T-helper 22 cell (primary cell): ENCODE measurements at regions not wholly inside any gene's neighbourhood (a gene's known extent, or its start where the extent isn't known, plus 50 kb on each side); places are given as distances from the start of the nearest gene placed in this dataset.
"Not testable (repeated sequence)": the region's sequence is repeated elsewhere in the genome, so short reads cannot be mapped to it uniquely, and the experiment has no call there.

Source experiments
- DNase-seq: peaks from one replicate; pipeline ENCODE4 v3.0.0-alpha.2; 2020; ENCODE audit warnings: low read depth

DNA sequence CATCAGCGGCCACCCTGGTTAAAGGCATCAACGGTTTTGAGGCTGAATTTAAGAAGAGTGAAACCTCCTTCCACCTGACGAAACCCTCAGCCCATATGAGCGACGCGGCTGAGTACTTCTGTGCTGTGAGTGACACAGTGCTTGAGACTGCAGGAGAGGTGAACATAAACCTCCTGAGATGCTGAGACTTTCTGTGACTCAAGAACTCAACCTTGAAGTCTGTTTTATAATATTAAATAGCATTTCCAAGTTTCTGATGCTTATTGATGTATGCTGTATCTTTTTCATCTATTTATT, 221.2 kb upstream of the OR4E1 start:
- DNase-seq = not testable (repeated sequence)

GRCh38 chr14:21894003-21894897, 220.6 kb upstream of the OR4E1 start:
- DNase-seq = no peak

GRCh38 chr14:21891921-21892320, 218.3 kb upstream of the OR4E1 start:
- no peak for DNase-seq

DNA sequence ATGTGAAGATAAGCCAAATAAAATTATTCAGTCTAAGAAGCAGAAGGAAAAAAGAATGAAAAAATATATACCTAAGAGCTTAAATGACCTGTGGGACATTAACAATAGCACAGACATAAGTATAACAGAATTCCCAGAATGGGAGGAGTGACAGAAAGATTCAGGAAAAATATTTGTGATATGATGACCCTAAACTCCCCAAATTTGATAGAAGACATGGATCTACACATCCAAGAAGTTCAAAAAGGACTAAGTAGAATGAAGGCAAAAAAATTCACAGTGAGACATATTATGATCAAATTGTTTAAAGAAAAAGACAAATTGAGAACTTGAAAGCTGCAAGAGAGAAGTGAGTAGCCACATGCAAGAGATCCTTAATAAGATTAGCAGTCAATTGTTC, 211.4 kb upstream of the OR4E1 start:
- no peak for DNase-seq

- no peak for DNase-seq
Measured at GRCh38 chr14:21882226-21882625, 208.6 kb upstream of the OR4E1 start.

GRCh38 chr14:21880918-21881317, 207.3 kb upstream of the OR4E1 start:
- no peak for DNase-seq

DNA sequence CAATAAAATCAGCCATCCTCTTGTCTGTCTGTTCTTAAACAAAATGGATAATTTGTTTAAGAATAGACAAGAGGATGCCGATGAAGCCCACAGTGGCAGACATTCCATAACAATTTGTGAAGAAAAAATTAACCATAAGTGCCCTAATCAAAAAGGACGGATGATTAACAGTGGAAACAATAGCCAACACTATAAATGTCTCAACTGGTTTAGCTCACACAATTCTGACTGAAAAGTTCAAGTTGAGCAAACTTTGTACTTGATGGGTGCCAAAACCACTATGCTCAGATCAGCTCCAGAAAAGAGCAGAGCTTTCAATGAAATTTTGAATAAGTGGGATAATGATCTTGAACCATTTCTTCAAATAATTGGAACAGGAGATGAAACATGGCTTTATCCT, 202.2 kb upstream of the OR4E1 start:
- DNase-seq = no peak

GRCh38 chr14:21874946-21875345, 201.3 kb upstream of the OR4E1 start:
- DNase-seq = no peak

DNA sequence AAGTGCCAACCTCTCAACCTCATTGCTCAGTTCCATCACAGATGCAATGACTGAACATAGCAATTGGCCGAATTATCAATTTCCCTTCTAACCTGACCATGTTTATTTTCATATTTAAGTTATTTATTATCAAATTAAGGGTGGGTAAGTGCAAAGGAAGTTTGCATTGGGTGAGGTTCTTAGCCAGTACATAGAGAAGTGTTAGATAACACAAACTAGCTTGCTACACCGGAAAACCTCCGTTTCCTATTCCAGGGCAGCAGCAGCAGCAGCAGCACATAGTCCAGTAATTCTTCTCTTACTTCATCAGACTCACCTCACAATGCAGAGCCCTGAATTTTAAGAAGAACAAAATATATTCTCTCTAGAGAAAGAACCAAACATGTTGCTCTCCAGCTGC, 200.5 kb upstream of the OR4E1 start:
- no peak for DNase-seq

DNA sequence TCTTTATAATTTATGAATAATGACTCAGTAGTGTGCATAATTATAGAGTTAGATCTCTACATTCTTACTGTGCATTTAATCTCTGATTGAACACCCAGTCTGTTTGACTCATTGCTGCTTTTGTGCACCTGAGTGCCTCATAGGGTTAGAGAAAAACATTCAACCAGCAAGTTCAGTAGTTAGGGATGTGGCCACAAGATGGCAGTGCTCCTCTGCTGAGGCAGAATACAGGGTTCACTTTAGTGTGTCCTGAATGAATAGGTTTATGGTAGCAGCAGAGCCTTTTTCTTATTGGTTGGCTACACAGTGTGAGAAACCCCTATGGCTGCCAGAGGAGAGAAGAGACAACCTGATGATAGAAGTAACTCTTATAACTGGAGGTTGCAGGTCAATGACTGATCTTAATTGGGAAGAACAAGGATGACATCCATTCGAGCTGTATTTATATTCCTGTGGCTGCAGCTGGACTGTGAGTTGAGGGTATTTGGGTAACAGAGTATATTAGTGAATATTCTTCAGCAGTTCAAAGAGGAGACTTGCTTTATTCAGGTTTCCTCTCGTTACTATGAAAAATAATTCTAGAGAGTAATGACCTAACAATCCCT, 194.9 kb upstream of the OR4E1 start:
- peak; percentile 46 for DNase-seq

DNA sequence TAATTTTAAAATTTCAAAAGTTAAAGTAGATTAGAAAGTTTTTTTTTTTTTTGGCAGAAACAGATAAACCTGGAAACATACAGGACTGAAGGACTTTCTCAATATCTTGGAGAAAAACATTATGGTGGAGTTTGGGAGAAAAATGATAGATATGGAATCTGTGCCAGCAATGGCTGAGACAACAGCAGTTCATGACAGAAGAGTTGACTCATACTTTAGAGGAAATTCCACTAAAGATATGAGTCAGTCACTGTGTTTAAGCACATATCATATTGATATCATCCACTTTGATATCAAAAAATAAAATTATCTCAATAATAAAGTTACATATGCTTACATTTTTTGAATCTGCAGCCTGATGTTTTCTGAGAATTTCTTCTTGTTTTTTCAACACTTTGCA, 193.9 kb upstream of the OR4E1 start:
- DNase-seq = no peak

- DNase-seq = no peak
Measured at GRCh38 chr14:21866479-21866878, 192.9 kb upstream of the OR4E1 start.

DNA sequence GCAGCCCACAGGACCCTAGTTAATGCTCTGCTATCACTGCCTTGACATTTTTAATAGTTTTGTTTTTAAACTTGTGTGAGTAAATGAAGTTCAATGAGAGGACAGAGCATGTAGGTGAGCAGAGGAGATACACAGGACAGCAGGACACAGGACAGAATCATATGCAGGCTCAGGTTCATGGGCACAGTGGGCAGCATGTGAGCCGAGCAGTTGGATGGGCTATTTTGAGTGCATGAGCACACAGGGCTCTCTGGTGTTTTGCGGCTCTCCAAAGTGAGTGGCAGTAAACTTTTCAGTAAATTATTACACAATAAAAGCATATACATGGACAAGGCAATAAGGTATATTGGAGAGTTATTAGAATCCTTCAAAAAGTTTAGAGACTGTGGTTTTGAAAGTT, 189.7 kb upstream of the OR4E1 start:
- DNase-seq = no peak

- DNase-seq = no peak
Measured at GRCh38 chr14:21861153-21861552, 187.5 kb upstream of the OR4E1 start.

DNA sequence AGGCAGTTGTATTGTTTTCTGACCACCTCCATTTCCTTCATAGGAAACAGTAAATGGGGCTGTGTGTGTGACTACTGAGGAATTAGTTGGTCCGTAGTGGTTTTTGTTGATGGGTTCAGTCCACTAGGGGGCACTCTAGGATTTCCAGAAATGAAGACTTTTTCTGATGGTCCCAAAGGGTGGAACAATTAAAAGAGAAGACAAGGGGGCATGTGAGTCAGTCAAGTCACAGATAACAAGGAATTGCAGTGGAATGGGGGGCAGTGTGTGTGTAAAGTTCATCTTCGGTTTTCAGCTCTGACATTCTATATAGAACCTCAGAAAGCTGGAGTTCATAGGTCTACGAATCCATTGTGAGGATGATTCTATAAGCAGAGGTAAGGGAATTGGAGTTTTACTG, 186.6 kb upstream of the OR4E1 start:
- no peak for DNase-seq

DNA sequence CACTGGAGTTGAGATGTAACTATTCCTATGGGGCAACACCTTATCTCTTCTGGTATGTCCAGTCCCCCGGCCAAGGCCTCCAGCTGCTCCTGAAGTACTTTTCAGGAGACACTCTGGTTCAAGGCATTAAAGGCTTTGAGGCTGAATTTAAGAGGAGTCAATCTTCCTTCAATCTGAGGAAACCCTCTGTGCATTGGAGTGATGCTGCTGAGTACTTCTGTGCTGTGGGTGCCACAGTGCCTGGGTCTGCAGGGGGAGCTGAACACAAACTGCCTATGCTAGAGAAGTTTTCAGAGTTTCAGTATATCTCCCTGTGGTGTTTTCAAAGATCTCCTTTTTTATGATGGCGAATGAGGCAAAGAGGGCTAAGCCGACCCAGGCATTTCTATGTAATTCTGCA, 179.2 kb upstream of the OR4E1 start:
- DNase-seq = no peak

DNA sequence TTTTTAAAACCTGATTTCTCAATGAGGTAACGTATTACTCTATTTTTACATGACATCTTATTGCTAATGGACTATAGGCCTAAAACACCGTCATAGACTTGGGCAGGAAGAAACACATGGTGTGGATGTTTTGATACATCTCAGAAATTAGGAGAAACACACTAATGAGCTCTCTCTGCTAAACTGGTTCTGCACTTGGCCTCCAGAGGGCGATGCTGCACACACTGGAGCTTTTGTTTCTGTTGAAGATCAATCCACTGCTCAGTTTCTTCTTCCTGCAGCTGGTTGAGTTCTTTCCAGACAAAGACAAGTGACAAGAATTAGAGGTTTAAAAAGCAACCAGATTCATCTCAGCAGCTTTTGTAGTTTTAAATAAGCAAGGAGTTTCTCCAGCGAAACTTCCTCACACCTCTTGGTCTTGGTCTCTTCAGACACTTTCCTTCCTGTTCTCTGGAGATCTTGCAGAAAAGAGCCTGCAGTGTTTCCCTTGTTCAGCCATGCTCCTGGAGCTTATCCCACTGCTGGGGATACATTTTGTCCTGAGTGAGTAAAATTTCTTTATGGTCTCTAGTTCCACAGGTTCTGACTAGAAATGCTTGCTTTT, 178.5 kb upstream of the OR4E1 start:
- DNase-seq = peak; percentile 26

DNA sequence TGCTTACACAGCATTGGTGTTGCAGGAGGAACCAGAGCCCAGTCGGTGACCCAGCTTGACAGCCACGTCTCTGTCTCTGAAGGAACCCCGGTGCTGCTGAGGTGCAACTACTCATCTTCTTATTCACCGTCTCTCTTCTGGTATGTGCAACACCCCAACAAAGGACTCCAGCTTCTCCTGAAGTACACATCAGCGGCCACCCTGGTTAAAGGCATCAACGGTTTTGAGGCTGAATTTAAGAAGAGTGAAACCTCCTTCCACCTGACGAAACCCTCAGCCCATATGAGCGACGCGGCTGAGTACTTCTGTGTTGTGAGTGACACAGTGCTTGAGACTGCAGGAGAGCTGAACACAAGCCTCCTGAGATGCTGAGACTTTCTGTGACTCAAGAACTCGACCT, 173.3 kb upstream of the OR4E1 start:
- DNase-seq = not testable (repeated sequence)

GRCh38 chr14:21846227-21846885, 172.7 kb upstream of the OR4E1 start:
- DNase-seq = peak; percentile 39

- no peak for DNase-seq
Measured at GRCh38 chr14:21840765-21841164, 167.1 kb upstream of the OR4E1 start.

DNA sequence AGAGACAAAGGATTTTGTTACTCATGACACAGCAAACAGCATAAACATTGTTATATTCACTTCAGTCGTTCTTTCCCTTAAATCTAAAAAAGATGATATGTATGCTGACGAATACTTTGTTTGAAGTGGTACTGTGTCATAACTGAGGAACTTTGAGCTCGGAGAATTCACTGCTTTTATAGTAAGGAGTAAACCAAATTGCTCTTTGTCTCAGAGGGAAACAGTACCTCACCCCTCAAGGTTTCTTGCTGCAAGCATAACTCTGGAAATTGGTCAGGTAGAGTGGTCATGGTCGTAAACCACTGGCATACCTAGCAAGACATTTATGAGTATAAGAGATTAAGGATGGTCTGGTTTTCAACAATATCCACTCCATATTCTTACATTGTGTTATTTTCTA, 160.2 kb upstream of the OR4E1 start:
- no peak for DNase-seq

DNA sequence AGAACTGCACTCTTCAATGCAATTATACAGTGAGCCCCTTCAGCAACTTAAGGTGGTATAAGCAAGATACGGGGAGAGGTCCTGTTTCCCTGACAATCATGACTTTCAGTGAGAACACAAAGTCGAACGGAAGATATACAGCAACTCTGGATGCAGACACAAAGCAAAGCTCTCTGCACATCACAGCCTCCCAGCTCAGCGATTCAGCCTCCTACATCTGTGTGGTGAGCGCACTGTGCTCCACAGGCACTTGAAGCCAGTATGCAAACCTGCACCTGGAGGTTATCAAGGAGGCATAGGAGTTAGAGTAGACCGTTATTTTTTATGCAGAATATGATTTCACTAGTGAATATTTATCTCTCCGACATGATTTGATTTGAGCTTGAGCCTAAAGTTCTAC, 152.2 kb upstream of the OR4E1 start:
- DNase-seq = no peak

- DNase-seq = peak; percentile 13
Measured at GRCh38 chr14:21825149-21825743, 151.6 kb upstream of the OR4E1 start.
